ENCODE measurements at regions not wholly inside any gene's neighbourhood (a gene's known extent, or its start where the extent isn't known, plus 50 kb on each side); places are given as distances from the start of the nearest gene placed in this dataset.

DNA sequence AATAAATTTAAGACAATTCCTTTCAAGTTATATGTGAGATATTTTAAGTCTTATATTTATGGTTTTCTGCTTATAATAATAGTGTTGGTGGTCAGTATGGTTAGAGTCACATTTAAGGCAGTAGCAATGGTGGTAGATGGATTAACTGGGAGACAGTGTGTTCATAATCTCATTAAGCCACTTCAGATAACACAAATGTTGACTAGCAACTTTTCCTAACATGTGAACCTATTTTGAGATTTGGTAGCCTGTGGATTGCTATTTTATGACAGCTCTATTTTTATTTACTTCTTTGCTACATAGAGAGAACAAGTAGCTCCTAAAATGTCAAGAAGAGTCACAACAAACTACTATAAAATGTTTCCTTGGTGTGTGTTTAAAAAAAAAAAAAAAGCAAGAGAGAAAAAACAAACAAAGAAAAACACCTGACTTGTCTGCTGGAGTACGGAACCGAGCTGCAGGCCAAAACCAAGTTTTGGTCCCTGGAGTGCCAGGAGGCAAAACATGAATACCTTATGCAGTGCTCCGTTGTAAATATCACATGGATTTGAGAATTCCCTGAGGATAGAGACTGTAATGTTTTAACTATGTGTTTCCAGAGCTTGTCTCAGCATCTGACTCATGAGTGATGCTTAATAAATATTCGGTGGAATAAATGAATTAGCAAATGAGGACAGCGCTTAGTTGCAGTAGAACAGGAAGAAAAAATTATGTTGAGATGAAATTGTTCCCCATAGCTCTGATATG, 457.1 kb upstream of the ROBO2 start:
- TF ChIP-seq, protein P1, sequence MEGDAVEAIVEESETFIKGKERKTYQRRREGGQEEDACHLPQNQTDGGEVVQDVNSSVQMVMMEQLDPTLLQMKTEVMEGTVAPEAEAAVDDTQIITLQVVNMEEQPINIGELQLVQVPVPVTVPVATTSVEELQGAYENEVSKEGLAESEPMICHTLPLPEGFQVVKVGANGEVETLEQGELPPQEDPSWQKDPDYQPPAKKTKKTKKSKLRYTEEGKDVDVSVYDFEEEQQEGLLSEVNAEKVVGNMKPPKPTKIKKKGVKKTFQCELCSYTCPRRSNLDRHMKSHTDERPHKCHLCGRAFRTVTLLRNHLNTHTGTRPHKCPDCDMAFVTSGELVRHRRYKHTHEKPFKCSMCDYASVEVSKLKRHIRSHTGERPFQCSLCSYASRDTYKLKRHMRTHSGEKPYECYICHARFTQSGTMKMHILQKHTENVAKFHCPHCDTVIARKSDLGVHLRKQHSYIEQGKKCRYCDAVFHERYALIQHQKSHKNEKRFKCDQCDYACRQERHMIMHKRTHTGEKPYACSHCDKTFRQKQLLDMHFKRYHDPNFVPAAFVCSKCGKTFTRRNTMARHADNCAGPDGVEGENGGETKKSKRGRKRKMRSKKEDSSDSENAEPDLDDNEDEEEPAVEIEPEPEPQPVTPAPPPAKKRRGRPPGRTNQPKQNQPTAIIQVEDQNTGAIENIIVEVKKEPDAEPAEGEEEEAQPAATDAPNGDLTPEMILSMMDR (IDR thresholded peaks at IDR 0.05 in 4 of 5, conservative IDR thresholded peaks at IDR 0.05 in 1 of 5): no peak
- TF ChIP-seq POLR2A (IDR thresholded peaks at IDR 0.05): no peak
